IMR-90 (cell line): ENCODE measurements at regions not wholly inside any gene's neighbourhood (a gene's known extent, or its start where the extent isn't known, plus 50 kb on each side); places are given as distances from the start of the nearest gene placed in this dataset.

Experiments
- ATAC-seq: fragments of 200-7000 bp; cut with Tn5 transposase; 2 replicates; pipeline ENCODE4 v1.9.1; 2020; ENCODE audit warnings: low read depth, mild to moderate bottlenecking, moderate library complexity
- BruUV-seq: library from RNA; stranded (reverse); fragments of 400-500 nt; replicated peaks from 2 replicates; lab custom pipeline; 2021; lab: Mats Ljungman, UMichigan
- CTCF ChIA-PET: fragments of 300-600 bp; formaldehyde crosslinking; extraction: SDS; loops from one replicate; lab custom pipeline; 2021; ENCODE audit warnings: antibody characterized with exemption; lab: Yijun Ruan, JAX
- POLR2A ChIA-PET: fragments of 300-600 bp; sonication (Branson Sonifier 250); formaldehyde crosslinking; loops from one replicate; lab custom pipeline; 2022; ENCODE audit warnings: antibody characterized with exemption; ENCODE audit not compliant: unreplicated experiment; lab: Charles Lee
- DNase-seq: peaks from one replicate; pipeline ENCODE4 v3.0.0; 2013
- H2AFZ ChIP-seq: replicated peaks from 2 replicates; pipeline ENCODE3; 2013; ENCODE audit warnings: low read length, mild to moderate bottlenecking; ENCODE audit not compliant: poor library complexity
- H2AK5ac ChIP-seq: 2 replicates; pipeline ENCODE4 v1.6.1; 2013; ENCODE audit warnings: low read depth, low read length, inconsistent platforms
- H2AK9ac ChIP-seq: replicated peaks from 2 replicates; pipeline ENCODE3; 2013; ENCODE audit warnings: mild to moderate bottlenecking, low read depth, low read length, moderate library complexity; ENCODE audit not compliant: poor library complexity
- H2BK120ac ChIP-seq: 2 replicates; pipeline ENCODE4 v1.6.1; 2013; ENCODE audit warnings: low read depth, low read length, inconsistent platforms
- H2BK15ac ChIP-seq: 3 replicates; pipeline ENCODE4 v1.6.1; 2013; ENCODE audit warnings: low read depth, low read length, inconsistent platforms
- H2BK20ac ChIP-seq: 2 replicates; pipeline ENCODE4 v1.6.1; 2013; ENCODE audit warnings: low read depth, mild to moderate bottlenecking, inconsistent platforms, low read length, moderate library complexity
- H2BK5ac ChIP-seq: 2 replicates; pipeline ENCODE4 v1.6.1; 2013; ENCODE audit warnings: mild to moderate bottlenecking, low read depth, low read length, inconsistent platforms; ENCODE audit not compliant: poor library complexity, severe bottlenecking
- H3K14ac ChIP-seq: replicated peaks from 2 replicates; pipeline ENCODE4 v1.6.1; 2013; ENCODE audit warnings: low read depth, low read length, inconsistent platforms
- H3K18ac ChIP-seq: 2 replicates; pipeline ENCODE4 v1.6.1; 2013; ENCODE audit warnings: low read depth, low read length, control low read depth
- H3K23ac ChIP-seq: 2 replicates; pipeline ENCODE4 v1.6.1; 2013; ENCODE audit warnings: low read depth, low read length, inconsistent platforms
- H3K27ac ChIP-seq: 2 replicates; pipeline ENCODE4 v1.5.1; 2013; ENCODE audit warnings: mild to moderate bottlenecking, control low read depth, low read length; ENCODE audit not compliant: insufficient read depth
- H3K27me3 ChIP-seq: 2 replicates; pipeline ENCODE4 v1.6.1; 2013; ENCODE audit warnings: low read length; ENCODE audit not compliant: control insufficient read depth, insufficient read depth
- H3K36me3 ChIP-seq: 2 replicates; pipeline ENCODE4 v1.6.1; 2013; ENCODE audit warnings: low read length, mixed read lengths; ENCODE audit not compliant: control insufficient read depth, insufficient read depth
- H3K4ac ChIP-seq: 2 replicates; pipeline ENCODE4 v1.6.1; 2013; ENCODE audit warnings: low read depth, low read length, inconsistent platforms
- H3K4me1 ChIP-seq: 2 replicates; pipeline ENCODE4 v1.6.1; 2013; ENCODE audit warnings: low read length, mixed read lengths; ENCODE audit not compliant: control insufficient read depth, insufficient read depth
- H3K4me2 ChIP-seq: 2 replicates; pipeline ENCODE4 v1.6.1; 2013; ENCODE audit warnings: low read depth, mild to moderate bottlenecking, control low read depth, low read length, moderate library complexity
- H3K4me3 ChIP-seq: 2 replicates; pipeline ENCODE4 v1.5.1; 2013; ENCODE audit warnings: low read depth, mild to moderate bottlenecking, control low read depth, low read length, moderate library complexity; ENCODE audit not compliant: insufficient read depth
- H3K56ac ChIP-seq: 2 replicates; pipeline ENCODE4 v1.6.1; 2013; ENCODE audit warnings: low read length, inconsistent platforms; ENCODE audit not compliant: insufficient read depth; ENCODE audit errors: extremely low read depth
- H3K79me1 ChIP-seq, 2 experiments: 2 replicates each; pipeline ENCODE4 v1.6.1; 2013; ENCODE audit warnings: low read length in 2 of 2, inconsistent platforms in 1 of 2, low read depth in 1 of 2
- H3K9ac ChIP-seq: 2 replicates; pipeline ENCODE4 v1.6.1; 2013; ENCODE audit warnings: low read depth, low read length, control low read depth
- H3K9me1 ChIP-seq: 2 replicates; pipeline ENCODE4 v1.6.1; 2013; ENCODE audit warnings: low read length, inconsistent platforms; ENCODE audit not compliant: insufficient read depth
- H3K9me3 ChIP-seq: 2 replicates; pipeline ENCODE4 v1.6.1; 2013; ENCODE audit warnings: low read length; ENCODE audit not compliant: control insufficient read depth, insufficient read depth
- H4K20me1 ChIP-seq: 2 replicates; pipeline ENCODE4 v1.6.1; 2013; ENCODE audit warnings: low read length, inconsistent platforms; ENCODE audit not compliant: insufficient read depth
- H4K5ac ChIP-seq: 2 replicates; pipeline ENCODE4 v1.6.1; 2013; ENCODE audit warnings: mild to moderate bottlenecking, low read depth, low read length, control low read depth
- H4K8ac ChIP-seq, 2 experiments: 2 replicates each; pipeline ENCODE4 v1.6.1; 2013; ENCODE audit warnings: low read depth in 2 of 2, low read length in 2 of 2, control low read depth in 1 of 2, inconsistent platforms in 1 of 2
- H4K91ac ChIP-seq: 2 replicates; pipeline ENCODE4 v1.6.1; 2013; ENCODE audit warnings: low read depth, low read length, inconsistent platforms; ENCODE audit not compliant: insufficient read depth
- CEBPB ChIP-seq: IDR thresholded peaks from 2 replicates; pipeline ENCODE4 v1.6.1; 2012; ENCODE audit warnings: low read depth, low read length, improper control_type of control experiment
- CHD1 ChIP-seq: IDR thresholded peaks from 2 replicates; pipeline ENCODE4 v1.6.1; 2012; ENCODE audit warnings: low read depth, low read length, improper control_type of control experiment
- MXI1 ChIP-seq: IDR thresholded peaks from 2 replicates; pipeline ENCODE4 v1.6.1; 2012; ENCODE audit warnings: low read depth, mild to moderate bottlenecking, low read length, moderate library complexity, borderline replicate concordance
- WGBS, 2 experiments: methylation state at CpG; one replicate each; pipeline versions ENCODE4 v1.1.5 to v1.1.7; 2013; ENCODE audit warnings: missing lambda C conversion rate in 2 of 2; ENCODE audit not compliant: insufficient read length in 1 of 2; ENCODE audit errors: extremely low coverage in 2 of 2; 5-methylcytosine and 5-hydroxymethylcytosine counted together
- dilution Hi-C: fragments of 300-500 bp; cut with HindIII; formaldehyde crosslinking; loops from one replicate; pipeline ENCODE4 v1.14.3; 2018; ENCODE audit warnings: low sequenced_read_pairs; ENCODE audit not compliant: unreplicated experiment
- in situ Hi-C: fragments of 300-500 bp; cut with MboI; formaldehyde crosslinking; loops from 3 replicates; pipeline ENCODE4 v1.14.3; 2019; ENCODE audit warnings: low sequenced_read_pairs, inconsistent platforms, mixed read lengths
- intact Hi-C: fragments of 100-400 bp; cut with micrococcal nuclease; formaldehyde crosslinking; loops from 2 replicates; pipeline ENCODE4 v1.10.0; 2022

- H3K9me3 ChIP-seq = no peaks in the 10 kb centered on the region
- WGBS, 2 experiments = no CpG with 5 or more reads among the region's 5 CpGs
- no peaks in the 10 kb centered on the region for H3K79me1 ChIP-seq
- no peaks in the 10 kb centered on the region for H4K20me1 ChIP-seq
- ChIA-PET CTCF (no interaction called here), POLR2A (no interaction called here)
- dilution Hi-C loops = no loop called here
- DNase-seq (peak; percentile 55), ATAC-seq (no peak)
- BruUV-seq = no TSS peak
- H2BK15ac ChIP-seq = no peak overlapping the region
- no peaks in the 10 kb centered on the region; the same call in 1 of the 2 replicates for H3K9me1 ChIP-seq
- no peak overlapping the region for H4K5ac ChIP-seq
- H3K4me1 ChIP-seq = peaks cover 8% of the 10 kb centered on the region
- no peak overlapping the region for H4K8ac ChIP-seq
- H3K36me3 ChIP-seq = no peaks in the 10 kb centered on the region
- no peak overlapping the region for H3K27ac ChIP-seq
- H2BK5ac ChIP-seq = no peak overlapping the region
- peak; percentile 71 for TF ChIP-seq CEBPB
- no peak for TF ChIP-seq CHD1
- TF ChIP-seq MXI1 = no peak
- H3K18ac ChIP-seq = no peak overlapping the region
- H2AK9ac ChIP-seq = no peak overlapping the region
- no peak overlapping the region for H3K56ac ChIP-seq
- H2AK5ac ChIP-seq = no peak overlapping the region
- intact Hi-C loops = no loop called here
- no peak overlapping the region for H3K4ac ChIP-seq
- no peak overlapping the region for H3K4me2 ChIP-seq
- H2BK20ac ChIP-seq = peak overlapping the region; percentile 20; the same call in 1 of the 2 replicates
- 0 out of 2 replicates have a peak overlapping the region, but pooled peaks have one; percentile 14 for H2BK120ac ChIP-seq
- no peak overlapping the region for H3K23ac ChIP-seq
- in situ Hi-C loops = no loop called here
- H3K14ac ChIP-seq = no peak overlapping the region; the same call in 1 of the 2 replicates
- H2AFZ ChIP-seq = no peak overlapping the region
- peak overlapping the region; percentile 24; the same call in 1 of the 2 replicates for H4K91ac ChIP-seq
- no peak overlapping the region for H3K4me3 ChIP-seq
- H3K9ac ChIP-seq = no peak overlapping the region
- no peaks in the 10 kb centered on the region for H3K27me3 ChIP-seq
Measured at GRCh38 chr5:143882520-143882919, 70.6 kb downstream of the HMHB1 start.
